Trophoblast cell (in vitro differentiated cells and primary cell): ENCODE measurements at regions not wholly inside any gene's neighbourhood (a gene's known extent, or its start where the extent isn't known, plus 50 kb on each side); places are given as distances from the start of the nearest gene placed in this dataset.

Experiments
- DNase-seq, 2 donors: peaks; one replicate each; pipeline ENCODE4 v3.0.0-alpha.2; 2016
- H2AFZ ChIP-seq: 2 replicates; pipeline ENCODE4 v1.6.1; 2013; ENCODE audit warnings: low read length, moderate library complexity, mild to moderate bottlenecking; ENCODE audit not compliant: insufficient read depth, poor library complexity
- H2AK5ac ChIP-seq: 2 replicates; pipeline ENCODE4 v1.6.1; 2013; ENCODE audit warnings: mild to moderate bottlenecking, low read length
- H2BK120ac ChIP-seq: 2 replicates; pipeline ENCODE4 v1.6.1; 2013; ENCODE audit warnings: low read length, mild to moderate bottlenecking, moderate library complexity; ENCODE audit not compliant: insufficient read depth, poor library complexity
- H2BK12ac ChIP-seq: 2 replicates; pipeline ENCODE4 v1.6.1; 2013; ENCODE audit warnings: mild to moderate bottlenecking, low read length, moderate library complexity
- H2BK5ac ChIP-seq: 2 replicates; pipeline ENCODE4 v1.6.1; 2013; ENCODE audit warnings: low read length, low read depth, moderate library complexity, mild to moderate bottlenecking; ENCODE audit not compliant: poor library complexity
- H3K14ac ChIP-seq: 2 replicates; pipeline ENCODE4 v1.6.1; 2013; ENCODE audit warnings: mild to moderate bottlenecking, low read length
- H3K18ac ChIP-seq: 2 replicates; pipeline ENCODE4 v1.6.1; 2013; ENCODE audit warnings: mild to moderate bottlenecking, low read length
- H3K23ac ChIP-seq: 2 replicates; pipeline ENCODE4 v1.6.1; 2013; ENCODE audit warnings: low read length
- H3K27ac ChIP-seq: 2 replicates; pipeline ENCODE4 v1.5.1; 2013; ENCODE audit warnings: low read depth, mild to moderate bottlenecking, inconsistent platforms, low read length, moderate library complexity
- H3K27me3 ChIP-seq: 2 replicates; pipeline ENCODE4 v1.6.1; 2013; ENCODE audit warnings: inconsistent platforms, mild to moderate bottlenecking, low read length, moderate library complexity; ENCODE audit not compliant: insufficient read depth
- H3K36me3 ChIP-seq, 2 experiments: 1 replicate in 1 of 2; 2 replicates in 1 of 2; pipeline ENCODE4 v1.6.1; 2013; ENCODE audit warnings: low read length in 2 of 2, mild to moderate bottlenecking in 2 of 2, moderate library complexity in 1 of 2; ENCODE audit not compliant: insufficient read depth in 2 of 2, control insufficient read depth in 1 of 2
- H3K4ac ChIP-seq: 2 replicates; pipeline ENCODE4 v1.6.1; 2013; ENCODE audit warnings: low read depth, mild to moderate bottlenecking, low read length, moderate library complexity
- H3K4me1 ChIP-seq, 2 experiments: 1 replicate in 1 of 2; 2 replicates in 1 of 2; pipeline ENCODE4 v1.6.1; 2013; ENCODE audit warnings: low read length in 2 of 2, mild to moderate bottlenecking in 2 of 2, moderate library complexity in 1 of 2; ENCODE audit not compliant: insufficient read depth in 2 of 2, control insufficient read depth in 1 of 2
- H3K4me2 ChIP-seq: 2 replicates; pipeline ENCODE4 v1.6.1; 2013; ENCODE audit warnings: inconsistent platforms, mild to moderate bottlenecking, low read length, moderate library complexity
- H3K4me3 ChIP-seq: 2 replicates; pipeline ENCODE4 v1.5.1; 2013; ENCODE audit warnings: mild to moderate bottlenecking, low read depth, low read length, inconsistent platforms
- H3K79me1 ChIP-seq: one replicate; pipeline ENCODE4 v1.6.1; 2013; ENCODE audit warnings: low read length
- H3K79me2 ChIP-seq: 2 replicates; pipeline ENCODE4 v1.6.1; 2013; ENCODE audit warnings: low read length, mild to moderate bottlenecking; ENCODE audit not compliant: control insufficient read depth, insufficient read depth, poor library complexity
- H3K9ac ChIP-seq: 2 replicates; pipeline ENCODE4 v1.6.1; 2013; ENCODE audit warnings: mild to moderate bottlenecking, low read length
- H3K9me3 ChIP-seq: 2 replicates; pipeline ENCODE4 v1.6.1; 2013; ENCODE audit warnings: low read depth, mild to moderate bottlenecking, control low read depth, inconsistent platforms, low read length; ENCODE audit not compliant: insufficient read depth
- H4K12ac ChIP-seq: 2 replicates; pipeline ENCODE4 v1.6.1; 2013; ENCODE audit warnings: low read depth, mild to moderate bottlenecking, low read length, moderate library complexity
- H4K8ac ChIP-seq: 2 replicates; pipeline ENCODE4 v1.6.1; 2013; ENCODE audit warnings: low read depth, mild to moderate bottlenecking, low read length, moderate library complexity
- H4K91ac ChIP-seq: one replicate; pipeline ENCODE4 v1.6.1; 2013; ENCODE audit warnings: low read depth, mild to moderate bottlenecking, low read length, moderate library complexity
- WGBS: extraction: QIAGEN DNeasy Blood & Tissue Kit; methylation state at CpG from one replicate; pipeline ENCODE4 v1.1.7; 2013; ENCODE audit warnings: missing lambda C conversion rate; ENCODE audit not compliant: insufficient read length, insufficient coverage; ENCODE audit errors: extremely low coverage; 5-methylcytosine and 5-hydroxymethylcytosine counted together

- Histone ChIP-seq H3K36me3 (no peaks in the 10 kb centered on the region), H2AFZ (no peak overlapping the region), H3K79me2 (no peaks in the 10 kb centered on the region), H3K4me3 (no peak overlapping the region), H2AK5ac (no peak overlapping the region), H2BK12ac (no peak overlapping the region), H3K18ac (no peak overlapping the region), H3K27me3 (peaks cover under 1% of the 10 kb centered on the region), H3K9me3 (no peaks in the 10 kb centered on the region), H2BK5ac (no peak overlapping the region), H3K4me2 (no peak overlapping the region), H2BK120ac (no peak overlapping the region), H4K91ac (no peak overlapping the region), H3K27ac (no peak overlapping the region), H3K14ac (no peak overlapping the region), H3K4ac (no peak overlapping the region), H4K12ac (no peak overlapping the region), H3K4me1 (no peaks in the 10 kb centered on the region), H3K23ac (no peak overlapping the region), H4K8ac (no peak overlapping the region), H3K79me1 (no peaks in the 10 kb centered on the region), H3K9ac (no peak overlapping the region)
- DNase-seq = no peak
- no CpG with 5 or more reads among the region's 3 CpGs for WGBS
Observed at GRCh38 chr1:39088658-39089057, 62.5 kb downstream of the NDUFS5 start.

GRCh38 chr1:39089931-39090521 lies 63.9 kb downstream of the NDUFS5 start:
- Histone ChIP-seq H3K9me3 (no peaks in the 10 kb centered on the region), H2BK12ac (no peak overlapping the region), H4K8ac (no peak overlapping the region), H3K36me3 (no peaks in the 10 kb centered on the region), H3K4me1 (no peaks in the 10 kb centered on the region), H3K4me2 (no peak overlapping the region), H2AFZ (no peak overlapping the region), H3K23ac (no peak overlapping the region), H4K12ac (no peak overlapping the region), H2BK120ac (no peak overlapping the region), H2BK5ac (no peak overlapping the region), H3K79me2 (no peaks in the 10 kb centered on the region), H3K4me3 (no peak overlapping the region), H2AK5ac (no peak overlapping the region), H3K27ac (no peak overlapping the region), H3K4ac (no peak overlapping the region), H3K27me3 (no peaks in the 10 kb centered on the region), H3K18ac (no peak overlapping the region), H4K91ac (no peak overlapping the region), H3K14ac (no peak overlapping the region), H3K79me1 (no peaks in the 10 kb centered on the region), H3K9ac (no peak overlapping the region)
- WGBS = no CpG with 5 or more reads among the region's 3 CpGs
- no peak for DNase-seq

DNA sequence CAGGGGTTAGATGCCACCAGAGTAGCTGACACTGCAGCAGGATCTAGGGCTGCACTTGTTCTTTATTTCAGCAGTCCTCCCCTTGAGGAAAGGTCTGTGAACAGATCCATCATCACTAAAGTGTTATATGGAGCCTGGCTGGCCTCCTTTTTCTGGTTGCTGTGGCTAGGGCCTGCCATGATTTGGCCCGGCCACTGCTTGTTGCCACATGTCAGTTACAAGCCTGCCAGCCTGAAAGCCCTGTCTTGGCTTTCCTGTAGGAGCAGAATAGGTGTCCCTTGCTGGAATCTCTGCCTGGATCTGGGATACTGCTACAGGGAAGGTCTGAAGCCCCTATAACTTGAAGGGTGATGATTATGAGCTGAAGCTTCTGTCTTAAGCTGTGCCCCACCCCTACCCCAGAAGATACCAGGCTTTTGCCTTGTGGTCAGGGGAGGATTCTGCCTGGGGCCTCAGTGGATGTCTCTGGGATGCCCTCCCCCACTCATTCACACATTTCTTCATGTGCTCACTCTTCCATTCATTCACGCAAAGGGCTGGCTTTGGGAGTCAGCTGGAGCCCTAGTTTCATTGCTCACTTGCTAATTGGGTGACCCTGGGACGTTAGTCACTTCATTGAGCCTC lies 64.7 kb downstream of the NDUFS5 start:
- Histone ChIP-seq H3K4me3 (no peak overlapping the region), H3K23ac (no peak overlapping the region), H2AK5ac (no peak overlapping the region), H3K79me2 (no peaks in the 10 kb centered on the region), H3K27ac (no peak overlapping the region), H2BK12ac (no peak overlapping the region), H4K8ac (no peak overlapping the region), H3K4me1 (no peaks in the 10 kb centered on the region), H3K79me1 (no peaks in the 10 kb centered on the region), H4K12ac (no peak overlapping the region), H2AFZ (no peak overlapping the region), H2BK5ac (no peak overlapping the region), H4K91ac (no peak overlapping the region), H3K9me3 (no peaks in the 10 kb centered on the region), H3K4ac (no peak overlapping the region), H3K9ac (no peak overlapping the region), H3K14ac (no peak overlapping the region), H2BK120ac (no peak overlapping the region), H3K18ac (no peak overlapping the region), H3K36me3 (no peaks in the 10 kb centered on the region), H3K27me3 (no peaks in the 10 kb centered on the region), H3K4me2 (no peak overlapping the region)
- no peak for DNase-seq
- WGBS = no CpG with 5 or more reads among the region's 3 CpGs

DNA sequence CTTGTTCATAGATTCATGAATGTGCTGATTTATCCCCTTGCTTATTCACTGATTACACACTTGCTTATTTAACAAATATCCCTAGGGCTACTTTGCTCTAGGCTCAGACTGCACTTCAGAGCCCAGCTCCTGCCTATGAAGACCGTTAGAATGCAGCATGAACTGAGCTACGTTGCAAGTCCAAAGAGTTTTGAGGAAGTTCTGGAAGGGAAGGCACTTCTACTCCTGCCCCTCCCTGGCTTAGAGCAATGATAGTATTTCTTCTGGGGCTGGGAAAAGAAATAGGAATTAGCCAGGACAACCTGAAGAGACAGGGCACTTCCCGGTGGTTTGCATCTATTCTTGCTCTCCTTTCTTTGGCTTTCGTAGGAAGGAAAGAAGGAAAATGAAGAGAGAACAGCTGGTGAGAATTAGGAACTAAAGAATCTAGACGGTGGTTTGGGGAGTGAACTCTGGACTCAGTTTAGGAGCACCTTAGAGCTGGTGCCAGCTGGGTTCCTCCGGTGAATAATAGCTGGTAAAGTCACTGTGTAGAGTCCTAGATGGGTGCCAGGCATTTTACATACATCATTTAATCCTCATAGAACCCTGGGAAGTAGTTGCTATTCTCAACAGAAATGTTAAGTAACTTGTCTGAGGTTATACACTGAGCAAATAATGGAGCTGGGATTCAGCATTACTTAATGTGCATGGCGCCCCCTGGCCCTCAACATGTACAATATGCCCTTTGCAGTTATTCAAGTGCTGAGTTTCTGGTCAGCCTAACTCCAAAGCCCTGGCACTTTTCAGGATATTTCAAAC lies 65.9 kb downstream of the NDUFS5 start:
- H3K4me3 ChIP-seq = no peak overlapping the region
- no peak overlapping the region for H3K9ac ChIP-seq
- H4K91ac ChIP-seq = no peak overlapping the region
- H3K4me1 ChIP-seq = no peaks in the 10 kb centered on the region
- no peak overlapping the region for H2BK120ac ChIP-seq
- no CpG with 5 or more reads among the region's 7 CpGs for WGBS
- H3K18ac ChIP-seq = no peak overlapping the region
- peak; percentile 66 to 79 for DNase-seq
- no peak overlapping the region for H2BK12ac ChIP-seq
- H3K79me1 ChIP-seq = no peaks in the 10 kb centered on the region
- no peaks in the 10 kb centered on the region for H3K9me3 ChIP-seq
- H3K4me2 ChIP-seq = no peak overlapping the region
- no peak overlapping the region for H3K23ac ChIP-seq
- no peaks in the 10 kb centered on the region for H3K79me2 ChIP-seq
- no peak overlapping the region for H3K14ac ChIP-seq
- no peak overlapping the region for H3K4ac ChIP-seq
- no peak overlapping the region for H3K27ac ChIP-seq
- H2AK5ac ChIP-seq = no peak overlapping the region
- H3K27me3 ChIP-seq = no peaks in the 10 kb centered on the region
- H4K12ac ChIP-seq = no peak overlapping the region
- no peak overlapping the region for H2AFZ ChIP-seq
- no peak overlapping the region for H2BK5ac ChIP-seq
- H4K8ac ChIP-seq = no peak overlapping the region
- H3K36me3 ChIP-seq = no peaks in the 10 kb centered on the region
